Muscle layer of duodenum (tissue), 2 donors: ENCODE measurements at regions not wholly inside any gene's neighbourhood (a gene's known extent, or its start where the extent isn't known, plus 50 kb on each side); places are given as distances from the start of the nearest gene placed in this dataset.

Experiments used
- H3K27ac ChIP-seq: one replicate; pipeline ENCODE4 v1.7.0; 2013; ENCODE audit warnings: mild to moderate bottlenecking, low read length
- H3K27me3 ChIP-seq: one replicate; pipeline ENCODE4 v1.7.0; 2013; ENCODE audit warnings: low read depth, mild to moderate bottlenecking, control low read depth, low read length
- H3K36me3 ChIP-seq, 2 donors: one replicate each; pipeline ENCODE4 v1.7.0; 2013; ENCODE audit warnings: low read length in 2 of 2, control low read depth in 1 of 2, mild to moderate bottlenecking in 1 of 2; ENCODE audit not compliant: insufficient read depth in 2 of 2, control insufficient read depth in 1 of 2
- H3K4me1 ChIP-seq, 2 donors: one replicate each; pipeline ENCODE4 v1.7.0; 2013; ENCODE audit warnings: low read length in 2 of 2, mild to moderate bottlenecking in 2 of 2, control low read depth in 1 of 2, moderate library complexity in 1 of 2; ENCODE audit not compliant: insufficient read depth in 2 of 2, control insufficient read depth in 1 of 2
- H3K4me3 ChIP-seq, 2 donors: one replicate each; pipeline ENCODE4 v1.7.0; 2013; ENCODE audit warnings: low read length in 2 of 2, low read depth in 1 of 2, mild to moderate bottlenecking in 1 of 2
- H3K9me3 ChIP-seq, 2 donors: one replicate each; pipeline ENCODE4 v1.7.0; 2013; ENCODE audit warnings: low read length in 2 of 2, control low read depth in 1 of 2, mild to moderate bottlenecking in 1 of 2; ENCODE audit not compliant: control insufficient read depth in 1 of 2
- donor health status: healthy.

GRCh38 chr7:47710201-47710935 lies 128.5 kb upstream of the TNS3 start:
- peaks cover 0 to 12% of the 10 kb centered on the region in 2 donors for H3K4me1 ChIP-seq
- no peaks in the 10 kb centered on the region for H3K9me3 ChIP-seq
- H3K4me3 ChIP-seq: no peak overlapping the region
- H3K36me3 ChIP-seq: no peaks in the 10 kb centered on the region
- no peak overlapping the region for H3K27ac ChIP-seq
- no peaks in the 10 kb centered on the region for H3K27me3 ChIP-seq

GRCh38 chr7:47709451-47709850 lies 127.5 kb upstream of the TNS3 start:
- no peak overlapping the region for H3K4me3 ChIP-seq

GRCh38 chr7:47709051-47709450 lies 127.1 kb upstream of the TNS3 start:
- H3K36me3 ChIP-seq: no peaks in the 10 kb centered on the region
- H3K27ac ChIP-seq: no peak overlapping the region
- peaks cover 0 to 12% of the 10 kb centered on the region in 2 donors for H3K4me1 ChIP-seq
- H3K27me3 ChIP-seq: no peaks in the 10 kb centered on the region
- no peaks in the 10 kb centered on the region for H3K9me3 ChIP-seq
- no peak overlapping the region for H3K4me3 ChIP-seq

More at GRCh38 chr7:47709451-47709850, 127.5 kb upstream of the TNS3 start:
- Histone ChIP-seq H3K9me3 (no peaks in the 10 kb centered on the region), H3K27ac (no peak overlapping the region), H3K36me3 (no peaks in the 10 kb centered on the region), H3K4me1 (peaks cover 0 to 12% of the 10 kb centered on the region in 2 donors), H3K27me3 (no peaks in the 10 kb centered on the region)

GRCh38 chr7:47707583-47707982 lies 125.7 kb upstream of the TNS3 start:
- Histone ChIP-seq H3K4me1 (peaks cover 0 to 12% of the 10 kb centered on the region in 2 donors), H3K4me3 (no peak overlapping the region), H3K27me3 (no peaks in the 10 kb centered on the region), H3K27ac (no peak overlapping the region), H3K9me3 (no peaks in the 10 kb centered on the region), H3K36me3 (no peaks in the 10 kb centered on the region)

GRCh38 chr7:47704936-47705335 lies 123.0 kb upstream of the TNS3 start:
- peaks cover 0 to 4% of the 10 kb centered on the region in 2 donors for H3K4me1 ChIP-seq
- H3K4me3 ChIP-seq: no peak overlapping the region
- H3K27ac ChIP-seq: no peak overlapping the region
- no peaks in the 10 kb centered on the region for H3K36me3 ChIP-seq
- H3K9me3 ChIP-seq: no peaks in the 10 kb centered on the region
- H3K27me3 ChIP-seq: no peaks in the 10 kb centered on the region

- Histone ChIP-seq H3K36me3 (no peaks in the 10 kb centered on the region), H3K27me3 (no peaks in the 10 kb centered on the region), H3K9me3 (no peaks in the 10 kb centered on the region), H3K4me1 (no peaks in the 10 kb centered on the region), H3K27ac (no peak overlapping the region), H3K4me3 (no peak overlapping the region)
Measured at GRCh38 chr7:47702080-47702479, 120.2 kb upstream of the TNS3 start.

GRCh38 chr7:47698386-47698785 lies 116.5 kb upstream of the TNS3 start:
- no peaks in the 10 kb centered on the region for H3K9me3 ChIP-seq
- H3K4me1 ChIP-seq: no peaks in the 10 kb centered on the region
- no peaks in the 10 kb centered on the region for H3K36me3 ChIP-seq
- H3K27me3 ChIP-seq: no peaks in the 10 kb centered on the region
- no peak overlapping the region for H3K4me3 ChIP-seq
- H3K27ac ChIP-seq: no peak overlapping the region

- Histone ChIP-seq H3K27ac (no peak overlapping the region), H3K36me3 (no peaks in the 10 kb centered on the region), H3K4me3 (no peak overlapping the region), H3K27me3 (no peaks in the 10 kb centered on the region), H3K4me1 (no peaks in the 10 kb centered on the region), H3K9me3 (no peaks in the 10 kb centered on the region)
Measured at GRCh38 chr7:47697543-47697942, 115.6 kb upstream of the TNS3 start.

- Histone ChIP-seq H3K27ac (no peak overlapping the region), H3K36me3 (no peaks in the 10 kb centered on the region), H3K4me1 (no peaks in the 10 kb centered on the region), H3K4me3 (no peak overlapping the region), H3K9me3 (no peaks in the 10 kb centered on the region), H3K27me3 (no peaks in the 10 kb centered on the region)
Measured at GRCh38 chr7:47696152-47696710, 114.3 kb upstream of the TNS3 start.

GRCh38 chr7:47693216-47693615 lies 111.3 kb upstream of the TNS3 start:
- Histone ChIP-seq H3K36me3 (no peaks in the 10 kb centered on the region), H3K27me3 (no peaks in the 10 kb centered on the region), H3K27ac (no peak overlapping the region), H3K4me1 (no peaks in the 10 kb centered on the region), H3K9me3 (no peaks in the 10 kb centered on the region), H3K4me3 (no peak overlapping the region)

- Histone ChIP-seq H3K36me3 (no peaks in the 10 kb centered on the region), H3K4me3 (no peak overlapping the region), H3K4me1 (no peaks in the 10 kb centered on the region), H3K27ac (no peak overlapping the region), H3K27me3 (no peaks in the 10 kb centered on the region), H3K9me3 (no peaks in the 10 kb centered on the region)
Measured at GRCh38 chr7:47691988-47692387, 110.1 kb upstream of the TNS3 start.
